Dermis blood vessel endothelial cell (primary cell): ENCODE measurements at regions not wholly inside any gene's neighbourhood (a gene's known extent, or its start where the extent isn't known, plus 50 kb on each side); places are given as distances from the start of the nearest gene placed in this dataset.
"Not testable (repeated sequence)": the region's sequence is repeated elsewhere in the genome, so short reads cannot be mapped to it uniquely, and the experiment has no call there.

ENCODE experiments used
- DNase-seq: peaks from one replicate; pipeline ENCODE4 v3.0.0; 2010

- DNase-seq, result no peak
These were observed 267.9 kb downstream of the PDCD6IP start for GRCh38 chr3:34066328-34066727.

DNA sequence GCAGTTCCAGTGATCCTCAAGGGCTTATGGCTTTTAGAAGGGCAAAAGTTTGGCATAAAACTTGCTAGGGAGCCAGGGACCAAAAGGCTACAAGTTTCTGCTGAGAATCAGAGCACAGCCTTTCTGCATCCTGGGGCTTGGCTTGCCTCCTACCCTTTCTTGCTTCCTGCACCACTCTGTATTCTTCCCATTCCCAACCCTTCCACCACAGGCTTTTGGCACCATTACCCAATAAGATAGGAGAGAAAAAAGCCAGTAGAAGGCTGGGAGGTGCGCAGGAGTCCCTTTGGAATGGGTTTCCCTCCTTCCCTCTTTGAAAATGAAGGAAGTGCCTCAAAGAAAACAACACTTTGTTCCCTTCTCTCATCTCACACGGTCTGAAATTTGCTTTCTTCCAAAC lies 268.6 kb downstream of the PDCD6IP start:
- no peak for DNase-seq

DNA sequence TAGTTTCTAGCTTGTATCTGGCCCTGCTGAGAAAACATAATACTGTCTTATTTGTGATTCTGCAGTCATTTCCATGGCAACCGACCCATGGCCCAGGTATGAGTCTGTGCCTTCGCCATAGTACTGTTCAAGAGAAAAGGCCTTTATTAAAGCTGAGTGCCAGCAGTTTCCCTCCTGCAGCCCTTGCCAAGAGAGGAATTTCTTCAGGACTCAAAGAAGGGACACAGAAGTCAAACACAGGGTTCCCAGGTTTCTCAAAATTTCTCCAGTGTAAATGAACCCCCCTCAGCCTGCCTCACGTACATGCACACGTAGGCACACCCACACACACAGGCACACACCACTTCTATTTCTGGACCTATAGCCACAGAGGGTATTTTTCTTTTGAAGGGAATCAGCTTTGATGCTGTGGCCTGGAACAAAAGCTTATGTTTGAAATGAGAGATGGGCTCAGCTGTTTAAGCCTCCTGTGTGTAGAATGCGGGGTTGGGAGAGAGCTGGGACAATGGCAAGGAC lies 269.2 kb downstream of the PDCD6IP start:
- no peak for DNase-seq

GRCh38 chr3:34068505-34068904 lies 270.1 kb downstream of the PDCD6IP start:
- no peak for DNase-seq

DNA sequence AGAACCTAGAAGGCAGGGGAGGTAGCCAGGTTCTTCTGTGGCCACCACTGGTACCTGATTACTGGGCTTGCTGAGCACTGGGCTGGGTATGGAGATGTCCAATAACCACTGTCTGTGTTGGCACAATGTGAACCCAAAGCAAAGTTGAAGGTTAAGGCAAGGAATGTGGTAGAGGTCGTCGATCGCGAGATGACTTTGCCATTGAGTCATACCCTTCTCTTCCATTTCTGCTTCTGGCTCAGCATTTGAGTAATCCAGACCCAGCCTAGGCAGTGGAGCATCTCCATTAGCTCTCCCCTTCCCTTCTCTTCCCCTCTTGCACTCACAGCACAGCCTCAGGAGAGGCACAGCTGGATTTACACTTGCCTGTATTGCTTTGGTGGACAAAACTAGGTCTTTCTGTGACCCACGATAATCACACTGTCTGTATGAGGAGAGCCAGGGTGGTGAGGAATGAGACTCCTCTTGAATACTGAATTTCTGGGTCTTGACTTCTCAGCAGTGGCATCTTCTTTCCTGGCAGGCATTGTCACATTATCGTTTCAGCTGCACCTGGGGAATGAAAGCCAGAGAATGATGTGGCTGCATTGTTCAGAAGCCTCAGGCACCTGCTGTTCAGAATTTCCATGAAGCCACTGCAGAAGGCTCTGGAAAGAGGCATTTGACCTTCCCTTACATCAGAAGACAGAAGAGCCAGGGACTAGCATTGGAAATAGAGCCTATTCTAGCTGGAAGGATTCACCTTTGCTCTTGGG lies 272.6 kb downstream of the PDCD6IP start:
- DNase-seq, result no peak

GRCh38 chr3:34072297-34072696 lies 273.9 kb downstream of the PDCD6IP start:
- no peak for DNase-seq

DNA sequence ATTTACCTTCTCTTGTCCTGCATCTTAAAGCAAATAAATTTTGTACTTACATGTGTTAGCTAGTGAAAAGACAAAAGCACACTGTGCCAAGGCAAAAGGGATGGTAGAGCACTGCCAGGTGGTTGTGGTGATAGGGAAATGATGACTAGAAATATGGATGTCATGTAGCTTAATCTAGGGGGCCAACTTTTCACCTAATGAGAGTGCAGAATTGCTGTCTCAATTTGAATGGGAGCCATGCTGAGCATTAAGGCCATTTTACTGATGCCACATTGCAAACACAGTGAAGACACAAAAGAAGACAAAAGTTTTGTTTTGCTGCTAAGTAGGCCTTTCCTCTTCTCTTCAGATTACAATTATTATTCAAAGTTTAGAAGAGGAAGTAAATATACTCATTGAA lies 274.7 kb downstream of the PDCD6IP start:
- no peak for DNase-seq

- DNase-seq, result no peak
These were observed 275.5 kb downstream of the PDCD6IP start for GRCh38 chr3:34073961-34074360.

DNA sequence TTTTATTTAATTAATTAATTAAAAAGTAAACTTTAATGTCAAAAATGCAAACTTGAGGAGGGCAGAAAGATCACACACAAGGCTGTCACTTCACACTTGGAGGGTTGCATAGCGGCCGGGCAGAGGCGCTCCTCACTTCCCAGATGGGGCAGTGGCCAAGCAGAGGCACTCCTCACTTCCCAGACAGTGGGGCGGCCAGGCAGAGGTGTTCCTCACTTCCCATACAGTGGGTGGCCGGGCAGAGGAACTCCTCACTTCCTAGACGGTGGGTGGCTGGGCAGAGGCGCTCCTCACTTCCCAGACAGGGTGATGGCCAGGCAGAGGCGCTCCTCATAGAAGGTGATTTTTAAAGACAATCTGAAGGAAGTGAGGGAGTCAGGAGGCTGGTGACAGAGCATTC lies 277.5 kb downstream of the PDCD6IP start:
- no peak for DNase-seq

GRCh38 chr3:34077417-34078195 lies 279.2 kb downstream of the PDCD6IP start:
- DNase-seq, result no peak

- DNase-seq, result no peak
These were observed 280.0 kb downstream of the PDCD6IP start for GRCh38 chr3:34078418-34078817.

- not testable (repeated sequence) for DNase-seq
These were observed 281.4 kb downstream of the PDCD6IP start for GRCh38 chr3:34079849-34080248.

DNA sequence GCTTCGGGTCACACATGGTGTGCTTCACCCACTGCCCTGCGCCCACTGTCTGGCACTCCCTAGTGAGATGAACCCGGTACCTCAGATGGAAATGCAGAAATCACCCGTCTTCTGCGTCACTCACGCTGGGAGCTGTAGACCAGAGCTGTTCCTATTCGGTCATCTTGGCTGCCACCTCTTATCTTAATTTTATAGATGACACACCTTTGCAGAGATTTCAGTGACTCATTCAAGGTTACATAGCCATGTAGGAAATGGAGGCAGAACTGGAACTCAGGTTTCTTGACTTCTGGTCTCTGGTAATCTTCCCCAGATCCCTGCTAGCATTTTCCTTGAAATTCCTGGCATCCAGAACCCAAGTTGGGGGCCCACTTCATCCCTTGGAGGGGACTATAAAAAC lies 291.9 kb downstream of the PDCD6IP start:
- DNase-seq, result not testable (repeated sequence)

- DNase-seq, result no peak
These were observed 292.4 kb downstream of the PDCD6IP start for GRCh38 chr3:34090876-34091275.

GRCh38 chr3:34094280-34094679 lies 295.9 kb downstream of the PDCD6IP start:
- not testable (repeated sequence) for DNase-seq

GRCh38 chr3:34102288-34102687 lies 303.9 kb downstream of the PDCD6IP start:
- no peak for DNase-seq

DNA sequence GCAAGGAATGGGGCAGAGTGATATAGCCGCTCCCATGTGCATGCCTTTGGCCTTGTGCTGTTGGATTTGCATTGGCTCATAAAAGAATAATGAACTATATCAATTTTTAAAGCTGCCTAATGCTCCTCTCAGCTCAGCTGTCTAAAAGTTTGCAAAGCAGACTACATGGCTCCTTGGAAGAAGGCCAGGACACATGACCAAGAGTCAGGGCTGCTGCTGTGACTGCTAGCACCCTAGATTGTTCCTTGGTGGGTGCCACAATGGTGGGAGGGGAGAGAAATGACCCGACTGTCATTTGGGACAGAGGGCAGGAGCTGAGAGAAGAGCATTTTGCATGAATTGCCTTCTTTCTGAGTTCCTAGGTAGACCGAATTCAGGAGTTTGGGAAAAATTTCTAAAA lies 307.9 kb downstream of the PDCD6IP start:
- no peak for DNase-seq

DNA sequence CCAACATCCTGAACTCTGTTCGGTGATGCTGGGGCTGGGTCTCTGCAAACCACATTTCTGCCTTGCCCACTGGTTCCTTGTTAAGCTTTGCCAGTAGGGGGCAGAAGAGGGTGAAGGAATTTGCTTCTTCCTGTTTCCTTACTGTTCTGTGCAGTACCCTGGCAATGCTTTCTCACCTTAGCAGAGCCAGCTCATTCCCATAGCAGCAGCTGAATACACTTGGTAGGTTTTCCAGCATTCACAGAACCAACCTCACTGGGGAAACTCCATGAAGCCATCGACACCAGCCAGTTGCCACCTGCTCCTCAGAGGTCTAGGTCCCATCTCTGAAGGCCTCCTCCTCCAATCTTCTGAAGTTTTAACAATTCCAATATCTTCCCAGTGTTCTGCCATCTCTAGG lies 308.4 kb downstream of the PDCD6IP start:
- peak; percentile 79 for DNase-seq

- no peak for DNase-seq
These were observed 309.2 kb downstream of the PDCD6IP start for GRCh38 chr3:34107669-34108068.

- DNase-seq, result no peak
These were observed 310.6 kb downstream of the PDCD6IP start for GRCh38 chr3:34109021-34109420.

GRCh38 chr3:34109846-34110245 lies 311.4 kb downstream of the PDCD6IP start:
- DNase-seq, result no peak

DNA sequence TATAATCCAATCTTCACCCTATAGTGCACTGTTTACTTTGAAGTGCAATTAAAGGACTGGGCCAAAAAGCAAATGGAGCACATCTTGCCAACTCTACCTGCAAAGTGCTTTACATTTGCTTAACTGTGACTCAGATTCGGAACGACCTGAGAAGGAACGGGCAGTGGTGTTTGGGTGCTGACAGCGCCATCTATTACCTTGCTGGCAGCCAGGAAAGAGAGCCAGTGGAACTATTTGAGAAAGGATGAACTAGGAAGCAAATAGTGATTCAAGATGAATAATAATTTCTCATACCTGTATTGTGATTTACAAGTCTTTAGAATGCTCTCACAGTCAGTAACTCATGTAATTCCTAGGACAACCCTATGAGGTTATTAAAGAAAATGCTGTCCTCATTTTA lies 312.9 kb downstream of the PDCD6IP start:
- DNase-seq, result no peak

GRCh38 chr3:34112261-34112660 lies 313.8 kb downstream of the PDCD6IP start:
- not testable (repeated sequence) for DNase-seq

DNA sequence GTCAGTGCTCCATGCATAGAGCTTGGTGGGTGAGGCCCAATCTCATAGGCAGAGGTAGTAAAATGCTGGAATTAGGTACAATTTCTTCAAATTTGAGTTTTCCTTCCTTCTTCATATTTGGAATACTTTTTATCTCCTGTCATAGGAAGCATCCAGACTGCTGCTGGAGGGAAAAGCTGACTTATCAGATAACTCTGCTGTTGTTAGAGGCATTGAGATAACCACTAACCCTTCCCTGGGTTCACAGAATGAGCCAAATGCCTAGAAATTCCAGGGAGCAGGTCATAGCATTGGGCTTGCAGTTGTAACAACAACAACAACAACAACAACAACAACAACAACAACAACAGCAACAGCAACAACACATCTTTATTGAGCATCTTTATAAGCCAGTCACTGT lies 332.7 kb downstream of the PDCD6IP start:
- DNase-seq, result no peak
